HCT116 (cell line): ENCODE measurements at regions not wholly inside any gene's neighbourhood (a gene's known extent, or its start where the extent isn't known, plus 50 kb on each side); places are given as distances from the start of the nearest gene placed in this dataset.

Experiments used
- ATAC-seq: fragments of 200-7000 bp; cut with Tn5 transposase; 2 replicates; pipeline ENCODE4 v1.9.1; 2020; ENCODE audit warnings: mild to moderate bottlenecking, moderate library complexity
- BruUV-seq: library from RNA; stranded (reverse); fragments of 400-500 nt; replicated peaks from 2 replicates; lab custom pipeline; 2021; lab: Mats Ljungman, UMichigan
- CTCF ChIA-PET: fragments of 300-600 bp; sonication (Branson Sonifier 250); formaldehyde crosslinking; loops from one replicate; lab custom pipeline; 2021; ENCODE audit warnings: antibody characterized with exemption; lab: Charles Lee
- POLR2A ChIA-PET: fragments of 300-600, 350-600 bp; sonication (Branson Sonifier 250); formaldehyde crosslinking; loops from one replicate; lab custom pipeline; 2021; ENCODE audit warnings: antibody characterized with exemption; lab: Charles Lee
- RAD21 ChIA-PET, 2 experiments: fragments of 300-600 bp; sonication (Branson Sonifier 250); formaldehyde crosslinking; loops; one replicate each; lab custom pipeline; 2023; ENCODE audit warnings: low total read pairs in 2 of 2; ENCODE audit not compliant: uncharacterized antibody in 2 of 2, unreplicated experiment in 2 of 2, low non-redundant PET in 1 of 2; lab: Charles Lee
- DNase-seq: peaks from one replicate; pipeline ENCODE4 v3.0.0-alpha.2; 2010; ENCODE audit warnings: low read depth, low spot score
- H2AFZ ChIP-seq: fragments of 200-600 bp; shearing (Covaris generic), sonication (generic); 2 replicates; pipeline ENCODE4 v1.6.1; 2017; ENCODE audit warnings: low read depth, mixed run types, mixed read lengths, antibody characterized with exemption, low read length; ENCODE audit not compliant: poor library complexity, severe bottlenecking
- H3K27ac ChIP-seq: 2 replicates; pipeline ENCODE4 v1.5.1; 2012; ENCODE audit warnings: low read depth, low read length
- H3K27me3 ChIP-seq: fragments of 200-600 bp; sonication (generic); 2 replicates; pipeline ENCODE4 v1.6.1; 2016; ENCODE audit warnings: mixed run types, low read length, mixed read lengths; ENCODE audit not compliant: insufficient read depth
- H3K36me3 ChIP-seq, 2 experiments: fragments of 200-500 bp in 1 of 2; fragments of 200-600 bp in 1 of 2; sonication (Bioruptor generic) in 1 of 2; sonication (generic) in 1 of 2; 2 replicates each; pipeline versions ENCODE4 v1.5.1 to v1.6.1; 2014 to 2016; ENCODE audit warnings: low read length in 2 of 2, inconsistent platforms in 1 of 2, mixed read lengths in 1 of 2, mixed run types in 1 of 2; ENCODE audit not compliant: insufficient read depth in 2 of 2, control insufficient read depth in 1 of 2
- H3K4me1 ChIP-seq, 2 experiments: fragments of 200-600 bp in 1 of 2; sonication (generic) in 1 of 2; 2 replicates each; pipeline versions ENCODE4 v1.5.1 to v1.6.1; 2012 to 2017; ENCODE audit warnings: low read length in 2 of 2, inconsistent platforms in 1 of 2, mild to moderate bottlenecking in 1 of 2, mixed read lengths in 1 of 2, mixed run types in 1 of 2, moderate library complexity in 1 of 2; ENCODE audit not compliant: insufficient read depth in 2 of 2, control insufficient read depth in 1 of 2
- H3K4me2 ChIP-seq: fragments of 200-600 bp; sonication (generic); 2 replicates; pipeline ENCODE4 v1.6.1; 2017; ENCODE audit warnings: mixed run types, low read length, mixed read lengths
- H3K4me3 ChIP-seq, 2 experiments: fragments of 200-600 bp in 1 of 2; sonication (generic) in 1 of 2; replicated peaks in 1 of 2; 2 replicates each; pipeline ENCODE4 v1.5.1; 2011 to 2016; ENCODE audit warnings: low read length in 2 of 2, control low read depth in 1 of 2, low read depth in 1 of 2, mild to moderate bottlenecking in 1 of 2, mixed read lengths in 1 of 2, mixed run types in 1 of 2
- H3K79me2 ChIP-seq: fragments of 200-600 bp; sonication (generic); 2 replicates; pipeline ENCODE4 v1.6.1; 2017; ENCODE audit warnings: mild to moderate bottlenecking, mixed run types, low read length, moderate library complexity, mixed read lengths; ENCODE audit not compliant: insufficient read depth
- H3K9ac ChIP-seq: fragments of 200-600 bp; sonication (generic); 2 replicates; pipeline ENCODE4 v1.6.1; 2016; ENCODE audit warnings: low read length, mixed read lengths
- H3K9me2 ChIP-seq: fragments of 200-600 bp; sonication (generic), shearing (Covaris generic); 2 replicates; pipeline ENCODE4 v1.6.1; 2017; ENCODE audit warnings: mixed run types, mild to moderate bottlenecking, moderate library complexity; ENCODE audit not compliant: insufficient read depth
- H3K9me3 ChIP-seq, 2 experiments: fragments of 200-500 bp in 1 of 2; fragments of 200-600 bp in 1 of 2; sonication (Bioruptor generic) in 1 of 2; sonication (generic) in 1 of 2; 2 replicates each; pipeline ENCODE4 v1.6.1; 2014 to 2017; ENCODE audit warnings: low read length in 2 of 2, mixed read lengths in 2 of 2, inconsistent platforms in 1 of 2, low read depth in 1 of 2, mild to moderate bottlenecking in 1 of 2, mixed run types in 1 of 2, moderate library complexity in 1 of 2; ENCODE audit not compliant: control insufficient read depth in 1 of 2, insufficient read depth in 1 of 2
- H4K20me1 ChIP-seq: fragments of 200-600 bp; sonication (generic), shearing (Covaris generic); 2 replicates; pipeline ENCODE4 v1.6.1; 2017; ENCODE audit warnings: mixed run types, mild to moderate bottlenecking, moderate library complexity; ENCODE audit not compliant: insufficient read depth
- CEBPB ChIP-seq: IDR thresholded peaks from 2 replicates; pipeline ENCODE4 v1.6.1; 2012; ENCODE audit warnings: low read depth
- EGR1 ChIP-seq: IDR thresholded peaks from 2 replicates; pipeline ENCODE4 v1.6.1; 2012; ENCODE audit warnings: low read depth
- ELF1 ChIP-seq: IDR thresholded peaks from 2 replicates; pipeline ENCODE4 v1.6.1; 2012; ENCODE audit warnings: low read depth, borderline replicate concordance
- EZH2phosphoT487 ChIP-seq: fragments of 200-600 bp; IDR thresholded peaks from 2 replicates; pipeline ENCODE4 v1.6.1; 2018; ENCODE audit warnings: antibody characterized with exemption, borderline replicate concordance
- MAX ChIP-seq: IDR thresholded peaks from 2 replicates; pipeline ENCODE4 v1.6.1; 2012
- RAD21 ChIP-seq: IDR thresholded peaks from 2 replicates; pipeline ENCODE4 v1.6.1; 2012; ENCODE audit warnings: low read depth, mild to moderate bottlenecking
- SP1 ChIP-seq: IDR thresholded peaks from 2 replicates; pipeline ENCODE4 v1.6.1; 2012; ENCODE audit warnings: low read depth
- SRF ChIP-seq: IDR thresholded peaks from 2 replicates; pipeline ENCODE4 v1.6.1; 2012; ENCODE audit warnings: low read depth
- TCF7L2 ChIP-seq: IDR thresholded peaks from 2 replicates; pipeline ENCODE4 v1.7.0; 2011; ENCODE audit warnings: borderline replicate concordance, inconsistent platforms; ENCODE audit not compliant: insufficient read depth, insufficient read length; ENCODE audit errors: extremely low read depth
- YY1 ChIP-seq: IDR thresholded peaks from 2 replicates; pipeline ENCODE4 v1.6.1; 2011; ENCODE audit warnings: low read length, low read depth, moderate library complexity, mild to moderate bottlenecking; ENCODE audit not compliant: insufficient replicate concordance; ENCODE audit errors: extremely low read depth
- ZFX ChIP-seq: fragments of 450-650 bp; IDR thresholded peaks from 2 replicates; pipeline ENCODE4 v1.6.1; 2017
- ZNF274 ChIP-seq: fragments of 200-500 bp; sonication (Bioruptor generic); IDR thresholded peaks from 2 replicates; pipeline ENCODE4 v1.6.1; 2014; ENCODE audit warnings: mild to moderate bottlenecking, low read depth, low read length, inconsistent platforms
- intact Hi-C: fragments of 100-400 bp; cut with micrococcal nuclease; formaldehyde crosslinking; loops from 2 replicates; pipeline ENCODE4 v1.10.0; 2022

- Histone ChIP-seq H3K27me3 (no peaks in the 10 kb centered on the region), H3K9me2 (no peaks in the 10 kb centered on the region), H3K9me3 (peaks cover 7% of the 10 kb centered on the region in 2 experiments; a peak in 2 of 4 replicates)
- POLR2A ChIA-PET, result no interaction called here
- CTCF ChIA-PET, result no interaction called here
- intact Hi-C loops, result no loop called here
- no peak for TF ChIP-seq YY1
- TF ChIP-seq ELF1, result no peak
- TF ChIP-seq EGR1, result no peak
- no peak for TF ChIP-seq RAD21
- TF ChIP-seq SRF, result no peak
- TF ChIP-seq TCF7L2, result no peak
- TF ChIP-seq ZNF274, result no peak
- TF ChIP-seq SP1, result no peak
- no peak for TF ChIP-seq ZFX
- TF ChIP-seq, all 23 proteins: peak for 0
- Histone ChIP-seq H3K4me1 (no peaks in the 10 kb centered on the region), H3K36me3 (no peaks in the 10 kb centered on the region), H3K9ac (no peak overlapping the region), H3K4me2 (no peak overlapping the region), H2AFZ (no peak overlapping the region), H3K79me2 (no peaks in the 10 kb centered on the region), H4K20me1 (no peaks in the 10 kb centered on the region), H3K27ac (no peak overlapping the region), H3K4me3 (no peak overlapping the region)
- BruUV-seq, result no TSS peak
- ATAC-seq, result no peak
- RAD21 ChIA-PET, result no interaction called here
- no peak for DNase-seq
These were observed 686.8 kb upstream of the PIK3C3 start for GRCh38 chr18:41268271-41268670.

- CTCF ChIA-PET, result no interaction called here
- Histone ChIP-seq H2AFZ (no peak overlapping the region), H3K27ac (no peak overlapping the region), H3K9me2 (no peaks in the 10 kb centered on the region), H3K4me3 (no peak overlapping the region), H3K36me3 (no peaks in the 10 kb centered on the region), H3K4me2 (no peak overlapping the region), H3K9me3 (peaks cover 11 to 14% of the 10 kb centered on the region in 2 experiments; a peak in 2 of 4 replicates), H3K27me3 (no peaks in the 10 kb centered on the region), H3K4me1 (no peaks in the 10 kb centered on the region), H3K79me2 (no peaks in the 10 kb centered on the region)
- no TSS peak for BruUV-seq
- ATAC-seq, result no peak
- DNase-seq, result no peak
- RAD21 ChIA-PET, result no interaction called here
- intact Hi-C loops, result no loop called here
- POLR2A ChIA-PET, result no interaction called here
- TF ChIP-seq SP1 (no peak), SRF (no peak), EZH2phosphoT487 (no peak), TCF7L2 (no peak), MAX (no peak), ZNF274 (no peak), CEBPB (no peak)
- TF ChIP-seq, all 23 proteins: peak for 0
- H3K9ac ChIP-seq, result no peak overlapping the region
- H4K20me1 ChIP-seq, result no peaks in the 10 kb centered on the region
These were observed 688.4 kb upstream of the PIK3C3 start for GRCh38 chr18:41266616-41267015.
